ENCODE measurements at regions not wholly inside any gene's neighbourhood (a gene's known extent, or its start where the extent isn't known, plus 50 kb on each side); places are given as distances from the start of the nearest gene placed in this dataset.

DNA sequence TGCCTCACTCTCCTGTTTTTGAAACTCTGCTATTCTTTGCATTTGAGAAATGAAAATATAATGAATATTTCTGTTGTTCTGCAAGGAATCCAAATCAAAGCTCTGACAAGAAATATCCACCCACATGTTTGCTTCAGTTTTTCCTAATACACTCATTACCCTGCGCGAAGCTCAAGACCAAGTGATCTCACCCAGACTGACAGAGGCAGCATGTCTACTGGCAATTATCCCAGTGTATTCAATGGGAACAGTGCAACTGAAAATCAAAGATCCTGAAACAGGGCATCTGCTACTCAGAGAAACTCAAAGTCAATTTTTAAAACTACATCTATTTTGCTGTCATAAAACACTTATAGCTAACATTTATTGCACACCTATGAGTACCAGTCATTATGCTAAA is 321.0 kb upstream of the LRRC7 start:
- TF ChIP-seq, protein P1, sequence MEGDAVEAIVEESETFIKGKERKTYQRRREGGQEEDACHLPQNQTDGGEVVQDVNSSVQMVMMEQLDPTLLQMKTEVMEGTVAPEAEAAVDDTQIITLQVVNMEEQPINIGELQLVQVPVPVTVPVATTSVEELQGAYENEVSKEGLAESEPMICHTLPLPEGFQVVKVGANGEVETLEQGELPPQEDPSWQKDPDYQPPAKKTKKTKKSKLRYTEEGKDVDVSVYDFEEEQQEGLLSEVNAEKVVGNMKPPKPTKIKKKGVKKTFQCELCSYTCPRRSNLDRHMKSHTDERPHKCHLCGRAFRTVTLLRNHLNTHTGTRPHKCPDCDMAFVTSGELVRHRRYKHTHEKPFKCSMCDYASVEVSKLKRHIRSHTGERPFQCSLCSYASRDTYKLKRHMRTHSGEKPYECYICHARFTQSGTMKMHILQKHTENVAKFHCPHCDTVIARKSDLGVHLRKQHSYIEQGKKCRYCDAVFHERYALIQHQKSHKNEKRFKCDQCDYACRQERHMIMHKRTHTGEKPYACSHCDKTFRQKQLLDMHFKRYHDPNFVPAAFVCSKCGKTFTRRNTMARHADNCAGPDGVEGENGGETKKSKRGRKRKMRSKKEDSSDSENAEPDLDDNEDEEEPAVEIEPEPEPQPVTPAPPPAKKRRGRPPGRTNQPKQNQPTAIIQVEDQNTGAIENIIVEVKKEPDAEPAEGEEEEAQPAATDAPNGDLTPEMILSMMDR (IDR thresholded peaks at IDR 0.05): no peak
- H3K27me3 ChIP-seq: no peaks in the 10 kb centered on the region
- H3K4me3 ChIP-seq: no peak overlapping the region
- no peak overlapping the region for H3K27ac ChIP-seq
- H3K36me3 ChIP-seq: no peaks in the 10 kb centered on the region
- intact Hi-C loops (cut with DNase I; ENCODE audit: low total_unique reads): no loop called here
- no peak for DNase-seq
- no peaks in the 10 kb centered on the region for H3K4me1 ChIP-seq
- H3K9me3 ChIP-seq: no peaks in the 10 kb centered on the region

DNA sequence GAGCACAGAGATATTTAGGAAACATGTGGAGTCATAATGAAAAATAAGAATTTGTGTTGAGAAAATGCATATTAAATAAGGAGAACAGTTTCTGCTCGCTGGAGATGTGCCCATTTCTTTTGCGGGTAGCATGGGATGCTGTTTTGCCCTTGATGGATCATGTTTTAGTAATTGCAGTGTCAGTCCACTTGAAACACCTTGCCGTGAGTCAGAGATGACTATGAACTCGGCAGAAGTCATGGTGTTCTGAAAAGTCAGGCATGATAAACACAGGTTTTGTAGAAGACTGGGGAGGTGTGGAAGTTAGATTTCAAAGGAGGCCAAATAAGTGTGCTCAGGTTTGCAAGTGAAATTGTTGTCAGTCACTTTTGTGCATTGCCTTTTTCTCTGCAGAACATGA is 315.0 kb upstream of the LRRC7 start:
- Histone ChIP-seq H3K9me3 (no peaks in the 10 kb centered on the region), H3K27me3 (no peaks in the 10 kb centered on the region), H3K27ac (no peak overlapping the region), H3K4me3 (no peak overlapping the region), H3K36me3 (no peaks in the 10 kb centered on the region), H3K4me1 (no peaks in the 10 kb centered on the region)
- TF ChIP-seq, protein P1 (IDR thresholded peaks at IDR 0.05): no peak
- intact Hi-C loops (cut with DNase I; ENCODE audit: low total_unique reads): no loop called here
- DNase-seq: no peak

DNA sequence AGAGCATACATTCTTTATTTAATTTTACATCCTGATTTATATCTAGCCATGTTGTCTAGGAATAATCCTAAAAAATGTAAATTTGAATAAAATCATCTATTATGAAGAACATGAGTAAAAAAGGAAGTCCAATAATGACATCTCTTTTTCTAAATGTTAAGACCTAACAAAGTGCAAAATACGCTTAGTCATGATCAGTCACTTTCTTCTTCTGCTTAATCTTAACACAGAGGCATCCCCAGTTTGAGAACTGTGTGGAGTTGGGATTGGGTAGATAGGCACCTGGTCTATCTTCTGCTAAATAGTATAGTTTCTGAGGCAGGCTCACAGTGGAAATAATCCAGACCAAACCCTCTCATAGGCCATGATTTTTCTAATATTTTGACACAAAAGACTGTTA is 311.7 kb upstream of the LRRC7 start:
- intact Hi-C loops (cut with DNase I; ENCODE audit: low total_unique reads): no loop called here
- no peak for DNase-seq
- H3K9me3 ChIP-seq: no peaks in the 10 kb centered on the region
- H3K36me3 ChIP-seq: no peaks in the 10 kb centered on the region
- no peak overlapping the region for H3K27ac ChIP-seq
- H3K27me3 ChIP-seq: no peaks in the 10 kb centered on the region
- no peak overlapping the region for H3K4me3 ChIP-seq
- H3K4me1 ChIP-seq: no peaks in the 10 kb centered on the region
- TF ChIP-seq, protein P1 (IDR thresholded peaks at IDR 0.05): no peak

DNA sequence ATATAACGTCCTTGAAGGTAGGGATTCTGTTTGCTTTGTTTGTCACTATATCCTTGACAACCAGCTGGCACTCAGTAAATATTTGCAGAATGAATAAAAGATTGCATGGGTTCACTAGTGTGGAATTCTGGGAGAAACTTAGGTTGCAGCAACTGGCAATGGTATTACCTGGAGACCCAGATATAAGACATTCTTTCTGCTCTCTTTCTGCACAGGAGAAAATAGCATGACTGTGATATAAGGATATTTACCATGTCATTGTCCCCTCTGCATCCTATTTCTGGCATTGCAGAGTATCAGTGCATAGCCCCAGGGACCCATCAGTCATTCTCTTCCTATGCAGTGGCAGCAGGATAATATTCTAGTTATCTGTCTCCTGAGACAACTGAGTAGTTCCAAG is 308.9 kb upstream of the LRRC7 start:
- intact Hi-C loops (cut with DNase I; ENCODE audit: low total_unique reads): no loop called here
- TF ChIP-seq, protein P1 (IDR thresholded peaks at IDR 0.05): no peak
- Histone ChIP-seq H3K4me1 (peaks cover 0 to 2% (median under 1%) of the 10 kb centered on the region in 4 donors), H3K4me3 (no peak overlapping the region), H3K27ac (no peak overlapping the region), H3K36me3 (no peaks in the 10 kb centered on the region), H3K9me3 (no peaks in the 10 kb centered on the region), H3K27me3 (no peaks in the 10 kb centered on the region)
- no peak for DNase-seq

DNA sequence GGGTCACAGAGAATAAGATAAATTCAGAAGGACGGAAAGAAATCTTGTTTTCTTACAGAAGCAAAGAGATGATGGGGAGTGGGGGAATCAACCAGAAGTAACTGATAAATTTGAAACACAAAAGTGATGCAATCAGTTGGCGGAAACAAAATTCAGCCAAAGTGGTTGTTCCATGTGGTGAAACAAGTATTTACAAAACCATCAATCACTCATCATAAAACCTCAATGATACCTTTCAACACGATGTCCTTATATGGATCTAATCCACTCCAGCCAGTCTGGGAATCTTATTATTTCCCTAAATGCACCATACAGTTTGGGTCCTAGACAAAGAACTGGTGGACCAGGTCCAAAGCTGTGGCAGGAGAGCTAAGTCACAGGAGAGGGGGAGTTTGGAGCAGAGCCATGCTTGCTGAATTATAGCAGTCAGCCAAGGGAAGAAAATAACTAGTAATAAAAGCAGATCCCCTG is 303.8 kb upstream of the LRRC7 start:
- H3K27me3 ChIP-seq: no peaks in the 10 kb centered on the region
- no peaks in the 10 kb centered on the region for H3K36me3 ChIP-seq
- H3K9me3 ChIP-seq: no peaks in the 10 kb centered on the region
- intact Hi-C loops (cut with DNase I; ENCODE audit: low total_unique reads): no loop called here
- no peak overlapping the region for H3K4me3 ChIP-seq
- peaks cover 0 to 20% (median 10%) of the 10 kb centered on the region in 4 donors for H3K4me1 ChIP-seq
- peak; percentile 26 to 68 for DNase-seq
- TF ChIP-seq, protein P1 (IDR thresholded peaks at IDR 0.05): no peak
- H3K27ac ChIP-seq: no peak overlapping the region

DNA sequence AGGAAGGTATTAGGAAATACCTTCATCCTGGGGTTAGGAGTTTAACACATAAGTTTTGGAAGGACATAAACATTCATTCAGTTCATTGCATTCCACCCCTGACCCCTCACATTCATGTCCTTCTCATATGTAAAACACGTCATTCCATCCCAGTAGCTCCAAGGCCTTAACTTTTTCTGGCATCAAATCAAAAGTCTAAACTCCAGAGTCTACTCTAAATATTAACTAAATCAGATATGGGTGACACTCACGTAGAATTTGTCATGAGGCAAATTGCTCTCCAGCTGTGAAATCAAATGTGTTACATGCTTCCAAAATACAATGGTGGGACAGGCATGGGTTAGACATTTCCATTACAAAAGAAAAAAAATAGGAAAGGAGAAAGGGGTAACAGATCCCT is 298.2 kb upstream of the LRRC7 start:
- H3K4me3 ChIP-seq: no peak overlapping the region
- H3K27me3 ChIP-seq: no peaks in the 10 kb centered on the region
- no peaks in the 10 kb centered on the region for H3K36me3 ChIP-seq
- peaks cover 0 to 23% (median 5%) of the 10 kb centered on the region in 4 donors for H3K4me1 ChIP-seq
- H3K9me3 ChIP-seq: no peaks in the 10 kb centered on the region
- intact Hi-C loops (cut with DNase I; ENCODE audit: low total_unique reads): no loop called here
- no peak overlapping the region for H3K27ac ChIP-seq
- TF ChIP-seq, protein P1 (IDR thresholded peaks at IDR 0.05): no peak
- DNase-seq: no peak

Data from tibial artery (tissue), 4 donors.